A673 (cell line): ENCODE measurements at regions not wholly inside any gene's neighbourhood (a gene's known extent, or its start where the extent isn't known, plus 50 kb on each side); places are given as distances from the start of the nearest gene placed in this dataset.

ENCODE experiments used
- CTCF ChIP-seq: fragments of 300-800, 200-600 bp; sonication (generic); conservative IDR thresholded peaks from 2 replicates; pipeline ENCODE4 v1.5.1; 2017; ENCODE audit warnings: low read depth, mild to moderate bottlenecking, antibody characterized with exemption, low read length, moderate library complexity, mixed read lengths
- EZH2 ChIP-seq: fragments of 200-600 bp; sonication (generic); IDR thresholded peaks from 2 replicates; pipeline ENCODE4 v1.6.1; 2017; ENCODE audit warnings: borderline replicate concordance, low read depth, mild to moderate bottlenecking, mixed read lengths, antibody characterized with exemption, low read length; ENCODE audit not compliant: poor library complexity, severe bottlenecking

- TF ChIP-seq CTCF (no peak), EZH2 (no peak)
Measured at GRCh38 chr1:223016890-223017289, 126.2 kb downstream of the TLR5 start.
